ENCODE measurements at regions not wholly inside any gene's neighbourhood (a gene's known extent, or its start where the extent isn't known, plus 50 kb on each side); places are given as distances from the start of the nearest gene placed in this dataset.

DNA sequence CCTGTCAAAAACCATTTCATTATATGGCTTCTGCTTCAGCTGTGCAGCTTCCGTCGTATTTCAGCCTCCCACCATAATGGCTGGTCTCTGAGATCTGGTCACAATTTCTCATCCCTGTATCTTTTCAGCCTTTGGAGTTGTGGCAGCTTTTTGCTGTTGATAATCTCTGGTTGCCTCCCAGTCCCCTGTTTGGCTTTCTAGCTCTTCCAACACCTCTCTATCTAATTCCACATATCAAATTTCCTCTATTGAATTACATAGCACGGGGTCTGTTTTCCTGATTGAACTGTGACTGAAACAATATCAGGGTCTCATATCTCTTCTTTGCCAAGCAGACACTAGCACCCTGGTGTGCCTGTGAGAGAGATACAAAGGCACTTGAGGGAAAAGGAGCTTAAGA, 222.1 kb upstream of the OBI1 start:
- Histone ChIP-seq H2BK120ac (ENCODE audit: low read depth, low read length) (no peak overlapping the region), H3K27me3 (ENCODE audit: control insufficient read depth in 3 of 3, insufficient read depth in 3 of 3, low read depth in 1 of 3, low read length in 3 of 3) (no peaks in the 10 kb centered on the region), H3K18ac (ENCODE audit: low read length) (no peak overlapping the region), H2BK12ac (ENCODE audit: low read length) (no peak overlapping the region), H4K91ac (ENCODE audit: low read depth, low read length, poor library complexity) (no peak overlapping the region), H3K4me3 (ENCODE audit: low read length in 2 of 2) (no peak overlapping the region), H2BK15ac (ENCODE audit: low read length) (no peak overlapping the region), H4K8ac (ENCODE audit: low read depth, low read length) (no peak overlapping the region), H3K4me2 (ENCODE audit: insufficient read depth, low read length, poor library complexity, severe bottlenecking) (no peak overlapping the region), H2BK5ac (ENCODE audit: low read length) (no peak overlapping the region), H3K4me1 (ENCODE audit: control insufficient read depth in 2 of 2, insufficient read depth in 1 of 2, low read depth in 1 of 2, low read length in 2 of 2) (peaks cover 0 to 4% of the 10 kb centered on the region in 2 donors), H3K14ac (ENCODE audit: low read length) (no peak overlapping the region), H2AK5ac (ENCODE audit: low read depth, low read length) (no peak overlapping the region), H3K23ac (ENCODE audit: low read depth, low read length, poor library complexity) (no peak overlapping the region), H2AFZ (ENCODE audit: low read length) (no peak overlapping the region), H3K79me1 (ENCODE audit: low read depth, low read length) (no peaks in the 10 kb centered on the region), H3K36me3 (replicated peaks in 1 of 2; ENCODE audit: control insufficient read depth in 2 of 2, insufficient read depth in 2 of 2, low read length in 2 of 2) (no peaks in the 10 kb centered on the region), H3K9ac (ENCODE audit: low read depth, low read length, poor library complexity) (no peak overlapping the region), H3K27ac (replicated peaks; ENCODE audit: low read length) (no peak overlapping the region), H3K4ac (ENCODE audit: low read length) (no peak overlapping the region), H3K9me3 (replicated peaks in 1 of 2; ENCODE audit: control insufficient read depth in 2 of 2, insufficient read depth in 1 of 2, low read depth in 1 of 2, low read length in 2 of 2) (no peaks in the 10 kb centered on the region)
- no CpG with 5 or more reads among the region's 3 CpGs for WGBS, 2 donors (ENCODE audit: extremely low coverage in 2 of 2, insufficient read length in 2 of 2, insufficient replicate concordance in 1 of 2)
- no peak for DNase-seq (ENCODE audit: low spot score)

DNA sequence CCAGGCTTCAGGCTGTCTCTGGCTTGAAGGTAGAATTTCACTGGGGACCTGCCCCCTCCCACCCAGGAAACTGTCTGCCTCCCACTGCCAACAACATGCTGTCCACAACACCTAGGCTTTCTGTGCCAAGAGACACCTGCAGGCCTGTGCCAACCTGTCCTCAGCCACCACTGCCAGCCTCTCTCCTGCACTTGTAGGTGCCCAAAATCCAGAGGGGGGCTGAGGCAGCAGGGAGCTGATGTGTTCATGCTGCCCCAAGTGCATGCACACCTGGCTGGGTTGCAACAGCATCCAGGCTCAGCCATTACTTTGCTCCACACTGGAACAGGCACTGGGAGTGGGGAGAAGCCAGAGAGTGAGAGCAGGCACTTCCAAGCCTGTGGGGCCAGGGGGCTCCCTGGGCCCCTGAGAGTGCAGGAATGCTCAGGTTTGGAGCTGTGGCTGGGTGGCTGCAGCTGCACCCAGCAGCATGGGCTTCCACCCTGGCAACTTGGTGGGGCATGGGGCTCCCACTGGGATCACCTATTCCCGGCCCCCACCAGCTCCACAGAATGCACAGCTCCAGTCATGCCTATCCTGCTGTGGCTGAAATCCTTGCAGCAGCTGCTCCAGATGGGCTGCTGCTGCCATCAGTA, 218.1 kb upstream of the OBI1 start:
- H3K4ac ChIP-seq (ENCODE audit: low read length), result no peak overlapping the region
- H2BK15ac ChIP-seq (ENCODE audit: low read length), result no peak overlapping the region
- H4K91ac ChIP-seq (ENCODE audit: low read depth, low read length, poor library complexity), result no peak overlapping the region
- no peak overlapping the region for H3K18ac ChIP-seq (ENCODE audit: low read length)
- no peak overlapping the region for H2BK5ac ChIP-seq (ENCODE audit: low read length)
- H3K79me1 ChIP-seq (ENCODE audit: low read depth, low read length), result peaks cover 1% of the 10 kb centered on the region
- H4K8ac ChIP-seq (ENCODE audit: low read depth, low read length), result no peak overlapping the region
- no peaks in the 10 kb centered on the region for H3K27me3 ChIP-seq (ENCODE audit: control insufficient read depth in 3 of 3, insufficient read depth in 3 of 3, low read depth in 1 of 3, low read length in 3 of 3)
- peaks cover 0 to 4% of the 10 kb centered on the region in 2 donors for H3K4me1 ChIP-seq (ENCODE audit: control insufficient read depth in 2 of 2, insufficient read depth in 1 of 2, low read depth in 1 of 2, low read length in 2 of 2)
- DNase-seq (ENCODE audit: low spot score), result no peak
- H2BK120ac ChIP-seq (ENCODE audit: low read depth, low read length), result no peak overlapping the region
- H3K14ac ChIP-seq (ENCODE audit: low read length), result no peak overlapping the region
- H3K27ac ChIP-seq (replicated peaks; ENCODE audit: low read length), result no peak overlapping the region
- no peak overlapping the region for H3K9ac ChIP-seq (ENCODE audit: low read depth, low read length, poor library complexity)
- H2BK12ac ChIP-seq (ENCODE audit: low read length), result no peak overlapping the region
- no peaks in the 10 kb centered on the region for H3K9me3 ChIP-seq (replicated peaks in 1 of 2; ENCODE audit: control insufficient read depth in 2 of 2, insufficient read depth in 1 of 2, low read depth in 1 of 2, low read length in 2 of 2)
- WGBS, 2 donors (ENCODE audit: extremely low coverage in 2 of 2, insufficient read length in 2 of 2, insufficient replicate concordance in 1 of 2), result no CpG with 5 or more reads among the region's 1 CpG
- H2AK5ac ChIP-seq (ENCODE audit: low read depth, low read length), result no peak overlapping the region
- no peak overlapping the region for H3K4me3 ChIP-seq (ENCODE audit: low read length in 2 of 2)
- no peak overlapping the region for H2AFZ ChIP-seq (ENCODE audit: low read length)
- H3K23ac ChIP-seq (ENCODE audit: low read depth, low read length, poor library complexity), result no peak overlapping the region
- no peak overlapping the region for H3K4me2 ChIP-seq (ENCODE audit: insufficient read depth, low read length, poor library complexity, severe bottlenecking)
- H3K36me3 ChIP-seq (replicated peaks in 1 of 2; ENCODE audit: control insufficient read depth in 2 of 2, insufficient read depth in 2 of 2, low read length in 2 of 2), result no peaks in the 10 kb centered on the region

DNA sequence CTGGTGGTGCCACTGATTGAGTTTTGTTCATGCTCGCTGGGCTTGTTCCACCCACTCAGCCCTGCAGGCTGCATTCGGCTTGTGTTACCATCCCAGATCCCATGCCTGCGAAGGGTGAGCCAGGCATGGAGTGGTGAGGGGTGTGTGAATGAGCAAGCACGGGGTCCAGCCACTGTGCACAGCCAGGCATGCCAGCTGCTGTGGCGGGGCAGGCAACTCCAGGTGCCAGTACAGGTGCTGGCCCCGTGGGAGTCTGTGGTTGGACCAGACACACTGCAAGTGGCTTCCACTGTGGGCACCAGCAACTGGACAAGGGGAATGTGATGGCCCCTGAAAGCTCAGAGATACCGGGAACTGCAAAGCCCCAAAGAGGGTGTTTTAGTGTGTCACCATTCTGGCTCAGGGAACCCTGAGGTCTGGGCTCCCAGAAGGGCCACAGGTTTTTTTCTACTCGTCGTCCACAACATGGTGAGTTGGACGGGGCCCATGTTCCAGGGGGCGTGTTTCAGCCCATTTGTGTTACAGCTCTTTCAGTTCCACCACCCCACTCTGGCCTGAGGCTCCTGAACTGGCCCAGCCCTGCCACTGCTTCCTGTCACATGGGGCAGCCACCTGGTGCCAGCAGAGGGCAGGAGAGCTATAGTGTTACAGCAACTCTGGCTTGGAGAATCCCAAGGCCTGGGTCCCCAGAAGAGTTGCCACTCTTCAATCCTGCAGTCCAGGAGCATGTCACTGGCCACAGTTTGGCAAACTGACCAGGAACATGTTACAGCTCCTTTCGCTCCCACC, 217.0 kb upstream of the OBI1 start:
- H2BK15ac ChIP-seq (ENCODE audit: low read length), result no peak overlapping the region
- H3K9ac ChIP-seq (ENCODE audit: low read depth, low read length, poor library complexity), result peak overlapping the region; percentile 15
- H3K9me3 ChIP-seq (replicated peaks in 1 of 2; ENCODE audit: control insufficient read depth in 2 of 2, insufficient read depth in 1 of 2, low read depth in 1 of 2, low read length in 2 of 2), result no peaks in the 10 kb centered on the region
- no peak overlapping the region for H3K4me3 ChIP-seq (ENCODE audit: low read length in 2 of 2)
- H4K8ac ChIP-seq (ENCODE audit: low read depth, low read length), result peak overlapping the region; percentile 56
- DNase-seq (ENCODE audit: low spot score), result no peak
- H3K27me3 ChIP-seq (ENCODE audit: control insufficient read depth in 3 of 3, insufficient read depth in 3 of 3, low read depth in 1 of 3, low read length in 3 of 3), result no peaks in the 10 kb centered on the region
- H3K4me1 ChIP-seq (ENCODE audit: control insufficient read depth in 2 of 2, insufficient read depth in 1 of 2, low read depth in 1 of 2, low read length in 2 of 2), result peaks cover 0 to 2% of the 10 kb centered on the region in 2 donors
- H2BK12ac ChIP-seq (ENCODE audit: low read length), result peak overlapping the region; percentile 60
- peaks cover 1% of the 10 kb centered on the region for H3K79me1 ChIP-seq (ENCODE audit: low read depth, low read length)
- H3K23ac ChIP-seq (ENCODE audit: low read depth, low read length, poor library complexity), result peak overlapping the region; percentile 37
- no peak overlapping the region for H3K18ac ChIP-seq (ENCODE audit: low read length)
- H3K27ac ChIP-seq (replicated peaks; ENCODE audit: low read length), result no peak overlapping the region
- H3K4me2 ChIP-seq (ENCODE audit: insufficient read depth, low read length, poor library complexity, severe bottlenecking), result no peak overlapping the region
- no peak overlapping the region for H2BK5ac ChIP-seq (ENCODE audit: low read length)
- no peak overlapping the region for H2AFZ ChIP-seq (ENCODE audit: low read length)
- no peak overlapping the region for H3K4ac ChIP-seq (ENCODE audit: low read length)
- H4K91ac ChIP-seq (ENCODE audit: low read depth, low read length, poor library complexity), result no peak overlapping the region
- H2AK5ac ChIP-seq (ENCODE audit: low read depth, low read length), result peak overlapping the region; percentile 65
- H2BK120ac ChIP-seq (ENCODE audit: low read depth, low read length), result no peak overlapping the region
- no CpG with 5 or more reads among the region's 12 CpGs for whole genome bisulfite sequencing, 2 donors (ENCODE audit: extremely low coverage in 2 of 2, insufficient read length in 2 of 2, insufficient replicate concordance in 1 of 2)
- H3K14ac ChIP-seq (ENCODE audit: low read length), result no peak overlapping the region
- H3K36me3 ChIP-seq (replicated peaks in 1 of 2; ENCODE audit: control insufficient read depth in 2 of 2, insufficient read depth in 2 of 2, low read length in 2 of 2), result no peaks in the 10 kb centered on the region

DNA sequence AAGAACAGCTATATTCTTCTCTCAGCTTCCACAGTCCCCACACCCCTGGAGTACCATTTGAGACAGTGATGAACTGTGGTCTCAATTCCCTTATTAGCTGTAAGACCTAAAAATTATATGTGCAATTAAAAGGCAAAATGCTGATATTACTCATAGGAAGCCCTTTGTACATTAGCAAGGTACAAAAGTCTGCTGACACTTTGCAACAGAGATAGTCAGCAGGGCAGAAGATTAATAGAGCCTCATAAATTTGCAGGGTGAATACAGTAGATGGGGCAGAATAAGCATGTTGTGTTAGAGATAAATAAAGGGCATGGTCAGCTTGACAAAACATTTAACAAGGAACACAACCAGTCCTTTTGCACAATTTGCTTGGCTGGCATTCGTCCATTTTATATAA, 210.0 kb upstream of the OBI1 start:
- no peak overlapping the region for H3K4me2 ChIP-seq (ENCODE audit: insufficient read depth, low read length, poor library complexity, severe bottlenecking)
- H2AFZ ChIP-seq (ENCODE audit: low read length), result no peak overlapping the region
- no peak overlapping the region for H2BK120ac ChIP-seq (ENCODE audit: low read depth, low read length)
- H3K9ac ChIP-seq (ENCODE audit: low read depth, low read length, poor library complexity), result no peak overlapping the region
- no peak overlapping the region for H3K18ac ChIP-seq (ENCODE audit: low read length)
- H3K27me3 ChIP-seq (ENCODE audit: control insufficient read depth in 3 of 3, insufficient read depth in 3 of 3, low read depth in 1 of 3, low read length in 3 of 3), result no peaks in the 10 kb centered on the region
- H2AK5ac ChIP-seq (ENCODE audit: low read depth, low read length), result no peak overlapping the region
- no peaks in the 10 kb centered on the region for H3K79me1 ChIP-seq (ENCODE audit: low read depth, low read length)
- no peak overlapping the region for H4K8ac ChIP-seq (ENCODE audit: low read depth, low read length)
- no peak overlapping the region for H3K14ac ChIP-seq (ENCODE audit: low read length)
- no peak overlapping the region for H3K27ac ChIP-seq (replicated peaks; ENCODE audit: low read length)
- H3K4me1 ChIP-seq (ENCODE audit: control insufficient read depth in 2 of 2, insufficient read depth in 1 of 2, low read depth in 1 of 2, low read length in 2 of 2), result no peaks in the 10 kb centered on the region
- H3K4ac ChIP-seq (ENCODE audit: low read length), result no peak overlapping the region
- WGBS, 2 donors (ENCODE audit: extremely low coverage in 2 of 2, insufficient read length in 2 of 2, insufficient replicate concordance in 1 of 2), result no CpG with 5 or more reads among the region's 1 CpG
- no peak overlapping the region for H2BK5ac ChIP-seq (ENCODE audit: low read length)
- no peak overlapping the region for H3K4me3 ChIP-seq (ENCODE audit: low read length in 2 of 2)
- H3K23ac ChIP-seq (ENCODE audit: low read depth, low read length, poor library complexity), result no peak overlapping the region
- no peaks in the 10 kb centered on the region for H3K36me3 ChIP-seq (replicated peaks in 1 of 2; ENCODE audit: control insufficient read depth in 2 of 2, insufficient read depth in 2 of 2, low read length in 2 of 2)
- no peak for DNase-seq (ENCODE audit: low spot score)
- no peak overlapping the region for H2BK15ac ChIP-seq (ENCODE audit: low read length)
- no peak overlapping the region for H2BK12ac ChIP-seq (ENCODE audit: low read length)
- H4K91ac ChIP-seq (ENCODE audit: low read depth, low read length, poor library complexity), result no peak overlapping the region
- peaks cover 0 to 2% of the 10 kb centered on the region in 2 donors for H3K9me3 ChIP-seq (replicated peaks in 1 of 2; ENCODE audit: control insufficient read depth in 2 of 2, insufficient read depth in 1 of 2, low read depth in 1 of 2, low read length in 2 of 2)
